H1 (cell line): ENCODE measurements at regions not wholly inside any gene's neighbourhood (a gene's known extent, or its start where the extent isn't known, plus 50 kb on each side); places are given as distances from the start of the nearest gene placed in this dataset.

Source experiments
- CTCF ChIA-PET: fragments of 300-600 bp; sonication (Branson Sonifier 250); formaldehyde crosslinking; loops from one replicate; lab custom pipeline; 2021; ENCODE audit not compliant: partially characterized antibody; lab: Charles Lee
- POLR2A ChIA-PET: fragments of 300-600 bp; sonication (Branson Sonifier 250); formaldehyde crosslinking; loops from one replicate; lab custom pipeline; 2021; ENCODE audit warnings: inconsistent platforms; ENCODE audit not compliant: partially characterized antibody; lab: Charles Lee
- DNase-seq, 2 experiments: peaks; one replicate each; pipeline versions ENCODE4 v3.0.0 to v3.0.0-alpha.2; 2010 to 2022; ENCODE audit warnings: low spot score in 2 of 2, low read depth in 1 of 2, mixed read lengths in 1 of 2
- FAIRE-seq: peaks from 2 replicates; lab custom pipeline; 2011; peaks lifted over from hg19 to GRCh38; lab: Jason Lieb, UNC
- H2AFZ ChIP-seq: 2 replicates; pipeline ENCODE4 v1.8.1; 2012; ENCODE audit warnings: low read length, inconsistent platforms
- H2AK5ac ChIP-seq: 2 replicates; pipeline ENCODE4 v1.6.1; 2013; ENCODE audit warnings: low read depth, low read length
- H2BK120ac ChIP-seq: replicated peaks from 2 replicates; pipeline ENCODE3; 2013; ENCODE audit warnings: low read depth, low read length, inconsistent platforms
- H2BK12ac ChIP-seq: 2 replicates; pipeline ENCODE4 v1.6.1; 2013; ENCODE audit warnings: low read depth, low read length
- H2BK15ac ChIP-seq: 2 replicates; pipeline ENCODE4 v1.6.1; 2013; ENCODE audit warnings: low read length
- H2BK20ac ChIP-seq: 2 replicates; pipeline ENCODE4 v1.6.1; 2013; ENCODE audit warnings: low read length
- H2BK5ac ChIP-seq: 2 replicates; pipeline ENCODE4 v1.6.1; 2013; ENCODE audit warnings: low read depth, low read length
- H3K14ac ChIP-seq: 2 replicates; pipeline ENCODE4 v1.6.1; 2013; ENCODE audit warnings: inconsistent platforms; ENCODE audit not compliant: insufficient read length
- H3K18ac ChIP-seq: 2 replicates; pipeline ENCODE4 v1.6.1; 2013; ENCODE audit warnings: low read length; ENCODE audit errors: extremely low read depth
- H3K23ac ChIP-seq: 2 replicates; pipeline ENCODE4 v1.6.1; 2013; ENCODE audit warnings: inconsistent platforms; ENCODE audit not compliant: insufficient read length
- H3K23me2 ChIP-seq: 2 replicates; pipeline ENCODE4 v1.6.1; 2013; ENCODE audit warnings: low read depth, low read length
- H3K27ac ChIP-seq: 2 replicates; pipeline ENCODE4 v1.6.1; 2011; ENCODE audit warnings: low read depth, low read length, inconsistent platforms
- H3K27me3 ChIP-seq, 4 experiments: replicated peaks in 1 of 4; 1 replicate in 1 of 4; 2 replicates in 3 of 4; pipeline versions ENCODE4 v1.6.1 to v1.8.1; 2011 to 2013; ENCODE audit warnings: low read length in 3 of 4, mild to moderate bottlenecking in 3 of 4, inconsistent platforms in 2 of 4, mixed read lengths in 2 of 4, moderate library complexity in 1 of 4; ENCODE audit not compliant: control insufficient read depth in 3 of 4, insufficient read depth in 3 of 4; ENCODE audit errors: extremely low read depth in 1 of 4
- H3K36me3 ChIP-seq, 4 experiments: 2 replicates each; pipeline versions ENCODE4 v1.6.1 to v1.8.1; 2011 to 2013; ENCODE audit warnings: mild to moderate bottlenecking in 4 of 4, low read length in 3 of 4, moderate library complexity in 2 of 4, control low read depth in 1 of 4, inconsistent platforms in 1 of 4; ENCODE audit not compliant: insufficient read depth in 4 of 4, control insufficient read depth in 2 of 4
- H3K4ac ChIP-seq: replicated peaks from 2 replicates; pipeline ENCODE3; 2013; ENCODE audit warnings: low read length, low read depth, mixed read lengths, inconsistent platforms; ENCODE audit not compliant: insufficient read length
- H3K4me1 ChIP-seq, 4 experiments: replicated peaks in 1 of 4; 1 replicate in 1 of 4; 2 replicates in 3 of 4; pipeline versions ENCODE4 v1.6.1 to v1.8.1; 2011 to 2013; ENCODE audit warnings: low read length in 3 of 4, inconsistent platforms in 2 of 4, mixed read lengths in 1 of 4; ENCODE audit not compliant: insufficient read depth in 4 of 4, control insufficient read depth in 3 of 4
- H3K4me2 ChIP-seq, 2 experiments: 2 replicates each; pipeline versions ENCODE4 v1.6.1 to v1.8.1; 2011 to 2013; ENCODE audit warnings: low read depth in 2 of 2, low read length in 2 of 2, control low read depth in 1 of 2, inconsistent platforms in 1 of 2, mild to moderate bottlenecking in 1 of 2; ENCODE audit not compliant: insufficient read depth in 1 of 2
- H3K4me3 ChIP-seq, 4 experiments: fragments of 200-600, 300-600 bp in 1 of 4; sonication (generic), shearing (Covaris generic), sonication (Bioruptor Twin) in 1 of 4; 2 replicates each; pipeline versions ENCODE4 v1.5.1 to v1.8.1; 2011 to 2016; ENCODE audit warnings: low read length in 4 of 4, low read depth in 3 of 4, control low read depth in 2 of 4, inconsistent platforms in 2 of 4, mild to moderate bottlenecking in 2 of 4, mixed read lengths in 1 of 4, moderate library complexity in 1 of 4; ENCODE audit not compliant: insufficient read depth in 2 of 4; ENCODE audit errors: extremely low read depth in 1 of 4
- H3K56ac ChIP-seq: replicated peaks from 2 replicates; pipeline ENCODE3; 2013; ENCODE audit warnings: low read depth, mild to moderate bottlenecking, mixed read lengths, low read length, inconsistent platforms; ENCODE audit not compliant: insufficient read length
- H3K79me1 ChIP-seq: 2 replicates; pipeline ENCODE4 v1.6.1; 2013; ENCODE audit warnings: low read depth, low read length, control low read depth
- H3K79me2 ChIP-seq, 2 experiments: 2 replicates each; pipeline versions ENCODE4 v1.6.1 to v1.8.1; 2012 to 2013; ENCODE audit warnings: low read length in 2 of 2, mild to moderate bottlenecking in 2 of 2, inconsistent platforms in 1 of 2; ENCODE audit not compliant: insufficient read depth in 2 of 2, control insufficient read depth in 1 of 2
- H3K9ac ChIP-seq, 4 experiments: replicated peaks in 1 of 4; 1 replicate in 1 of 4; 2 replicates in 3 of 4; pipeline versions ENCODE4 v1.6.1 to v1.8.1; 2011 to 2013; ENCODE audit warnings: low read depth in 3 of 4, low read length in 3 of 4, control low read depth in 2 of 4, mild to moderate bottlenecking in 2 of 4, moderate library complexity in 2 of 4, inconsistent platforms in 1 of 4; ENCODE audit errors: extremely low read depth in 1 of 4
- H3K9me3 ChIP-seq, 2 experiments: 2 replicates each; pipeline versions ENCODE4 v1.6.1 to v1.8.1; 2012 to 2013; ENCODE audit warnings: mild to moderate bottlenecking in 2 of 2, moderate library complexity in 2 of 2, control low read depth in 1 of 2, inconsistent platforms in 1 of 2, low read depth in 1 of 2, low read length in 1 of 2, mixed read lengths in 1 of 2; ENCODE audit not compliant: insufficient read depth in 2 of 2
- H4K20me1 ChIP-seq, 2 experiments: replicated peaks in 1 of 2; 2 replicates each; pipeline versions ENCODE3 to v1.8.1; 2011 to 2013; ENCODE audit warnings: inconsistent platforms in 2 of 2, low read length in 2 of 2, mild to moderate bottlenecking in 1 of 2; ENCODE audit not compliant: insufficient read depth in 2 of 2, control insufficient read depth in 1 of 2
- H4K5ac ChIP-seq: 2 replicates; pipeline ENCODE4 v1.6.1; 2013; ENCODE audit warnings: low read length, low read depth, mixed read lengths, inconsistent platforms; ENCODE audit not compliant: insufficient read length
- H4K8ac ChIP-seq: 2 replicates; pipeline ENCODE4 v1.8.0; 2013; ENCODE audit warnings: mild to moderate bottlenecking, moderate library complexity, low read length, inconsistent platforms; ENCODE audit not compliant: insufficient read depth; ENCODE audit errors: extremely low read depth
- H4K91ac ChIP-seq: replicated peaks from 2 replicates; pipeline ENCODE3; 2013; ENCODE audit warnings: low read length, mixed read lengths, inconsistent platforms; ENCODE audit not compliant: insufficient read length
- ASH2L ChIP-seq: fragments of 200-600, 300-600 bp; sonication (generic); IDR thresholded peaks from one replicate; pipeline ENCODE4 v1.7.1; 2017; ENCODE audit warnings: low read length
- CHD1 ChIP-seq: IDR thresholded peaks from 2 replicates; pipeline ENCODE4 v1.6.1; 2012; ENCODE audit warnings: low read depth, low read length, improper control_type of control experiment
- FOSL1 ChIP-seq: IDR thresholded peaks from 2 replicates; pipeline ENCODE4 v1.6.1; 2011; ENCODE audit warnings: mild to moderate bottlenecking, low read depth, low read length, moderate library complexity; ENCODE audit not compliant: insufficient read depth
- KDM5A ChIP-seq: fragments of 200-600 bp; IDR thresholded peaks from 2 replicates; pipeline ENCODE4 v1.7.1; 2012; ENCODE audit warnings: mild to moderate bottlenecking, low read length, inconsistent platforms, mixed read lengths
- PHF8 ChIP-seq: fragments of 200-600 bp; sonication (generic); conservative IDR thresholded peaks from 2 replicates; pipeline ENCODE4 v1.7.1; 2012; ENCODE audit warnings: low read depth, mild to moderate bottlenecking, inconsistent platforms, low read length, moderate library complexity
- RAD21 ChIP-seq, 2 experiments: IDR thresholded peaks in 1 of 2; conservative IDR thresholded peaks in 1 of 2; 2 replicates each; pipeline ENCODE4 v1.6.1; 2011; ENCODE audit warnings: low read depth in 2 of 2, low read length in 2 of 2, improper control_type of control experiment in 1 of 2, inconsistent platforms in 1 of 2, mild to moderate bottlenecking in 1 of 2, moderate library complexity in 1 of 2
- SUZ12 ChIP-seq: fragments of 200-600 bp; sonication (generic); IDR thresholded peaks from 2 replicates; pipeline ENCODE4 v1.6.1; 2012; ENCODE audit warnings: mild to moderate bottlenecking, inconsistent platforms, low read length, moderate library complexity, mixed read lengths
- WGBS, 2 experiments: shearing (Covaris generic) in 1 of 2; methylation state at CpG; one replicate each; pipeline versions ENCODE4 v1.1.6 to v1.1.7; 2013 to 2015; ENCODE audit warnings: low lambda C conversion rate in 2 of 2, mixed read lengths in 2 of 2, inconsistent platforms in 1 of 2, low coverage in 1 of 2, missing lambda C conversion rate in 1 of 2; ENCODE audit not compliant: insufficient replicate concordance in 2 of 2, insufficient coverage in 1 of 2, insufficient read length in 1 of 2; ENCODE audit errors: extremely low coverage in 1 of 2, missing lambda C conversion rate in 1 of 2; 5-methylcytosine and 5-hydroxymethylcytosine counted together

- Histone ChIP-seq H2BK120ac (no peak overlapping the region), H3K23me2 (no peaks in the 10 kb centered on the region), H3K79me2 (no peaks in the 10 kb centered on the region), H4K20me1 (no peaks in the 10 kb centered on the region), H2BK12ac (no peak overlapping the region), H3K14ac (no peak overlapping the region), H3K9me3 (no peaks in the 10 kb centered on the region), H2AK5ac (no peak overlapping the region), H2BK5ac (no peak overlapping the region), H4K5ac (no peak overlapping the region), H3K9ac (no peak overlapping the region), H3K4me2 (no peak overlapping the region), H3K18ac (no peak overlapping the region), H3K56ac (no peak overlapping the region), H3K23ac (no peak overlapping the region), H2BK15ac (no peak overlapping the region), H3K4me3 (no peak overlapping the region), H4K8ac (no peak overlapping the region), H2BK20ac (no peak overlapping the region), H3K4me1 (no peaks in the 10 kb centered on the region), H2AFZ (no peak overlapping the region), H3K79me1 (no peaks in the 10 kb centered on the region), H3K36me3 (no peaks in the 10 kb centered on the region), H3K27me3 (no peaks in the 10 kb centered on the region), H3K27ac (no peak overlapping the region), H4K91ac (no peak overlapping the region), H3K4ac (no peak overlapping the region)
- DNase-seq (no peak), FAIRE-seq (no peak)
- ChIA-PET POLR2A (no interaction called here), CTCF (interaction anchor here (0.6 kb wide), 1 partner anchor 129 kb away, joined by 3 read pairs; no protein-coding TSS in a partner anchor)
- WGBS, 2 experiments = 100% methylated on average over 1 of the region's 1 CpG; no CpG with 5 or more reads in 1 of the 2 experiments
- TF ChIP-seq FOSL1 (no peak), CHD1 (no peak), ASH2L (no peak), PHF8 (no peak), RAD21 (IDR thresholded peaks at IDR 0.05 in 1 of 2, conservative IDR thresholded peaks at IDR 0.05 in 1 of 2; ENCODE audit: low read depth in 2 of 2, low read length in 2 of 2) (no peak), KDM5A (no peak), SUZ12 (no peak)
Measured at GRCh38 chr12:30010071-30011052, 226.6 kb upstream of the TMTC1 start.
